HEK293 (cell line): ENCODE measurements at regions not wholly inside any gene's neighbourhood (a gene's known extent, or its start where the extent isn't known, plus 50 kb on each side); places are given as distances from the start of the nearest gene placed in this dataset.

Source experiments
- CTCF ChIA-PET: fragments of 350-600 bp; formaldehyde crosslinking; extraction: SDS; loops from one replicate; lab custom pipeline; 2021; ENCODE audit warnings: antibody characterized with exemption; lab: Yijun Ruan, JAX
- POLR2A ChIA-PET: fragments of 300-600 bp; formaldehyde crosslinking; extraction: SDS; loops from one replicate; lab custom pipeline; 2020; ENCODE audit warnings: antibody characterized with exemption, inconsistent platforms; lab: Yijun Ruan, JAX
- H3K27ac ChIP-seq: fragments of 200-500 bp; sonication (Bioruptor generic); 2 replicates; pipeline ENCODE4 v1.5.1; 2014; ENCODE audit warnings: low read depth, low read length, control low read depth, inconsistent platforms; ENCODE audit errors: extremely low read depth
- H3K36me3 ChIP-seq, 2 experiments: fragments of 200-500 bp in 1 of 2; sonication (Bioruptor generic) in 1 of 2; 1 replicate in 1 of 2; 2 replicates in 1 of 2; pipeline ENCODE4 v1.5.1; 2014 to 2017; ENCODE audit warnings: inconsistent platforms in 2 of 2, low read length in 2 of 2; ENCODE audit not compliant: control insufficient read depth in 2 of 2, insufficient read depth in 1 of 2
- H3K4me1 ChIP-seq: fragments of 200-500 bp; sonication (Bioruptor generic); 2 replicates; pipeline ENCODE4 v1.5.1; 2014; ENCODE audit warnings: mild to moderate bottlenecking, low read length, inconsistent platforms; ENCODE audit not compliant: control insufficient read depth, insufficient read depth
- H3K4me3 ChIP-seq: 2 replicates; pipeline ENCODE4 v1.5.1; 2011; ENCODE audit warnings: low read depth, mild to moderate bottlenecking, control low read depth, low read length, moderate library complexity
- H3K9me3 ChIP-seq: fragments of 200-500 bp; sonication (Bioruptor generic); 2 replicates; pipeline ENCODE4 v1.5.1; 2014; ENCODE audit warnings: low read depth, low read length, inconsistent platforms; ENCODE audit not compliant: control insufficient read depth, insufficient read depth
- GLI4 ChIP-seq: fragments of 450-650 bp; formaldehyde crosslinking; IDR thresholded peaks from 2 replicates; pipeline ENCODE4 v1.5.1; 2016; ENCODE audit warnings: missing biosample characterization, missing genetic modification characterization
- INSM2 ChIP-seq: fragments of 450-650 bp; formaldehyde crosslinking; IDR thresholded peaks from 2 replicates; pipeline ENCODE4 v1.5.1; 2016; ENCODE audit warnings: missing biosample characterization, missing genetic modification characterization
- PBX3 ChIP-seq: sonication (generic); formaldehyde crosslinking; IDR thresholded peaks from 2 replicates; pipeline ENCODE4 v1.8.1; 2022; ENCODE audit warnings: mild to moderate bottlenecking, moderate library complexity, missing genetic modification reagents
- PRDM1 ChIP-seq: fragments of 450-650 bp; formaldehyde crosslinking; IDR thresholded peaks from 2 replicates; pipeline ENCODE4; 2016; ENCODE audit warnings: missing biosample characterization, missing genetic modification characterization
- REPIN1 ChIP-seq: fragments of 450-650 bp; formaldehyde crosslinking; IDR thresholded peaks from 2 replicates; pipeline ENCODE4 v1.5.1; 2017; ENCODE audit warnings: missing biosample characterization, missing genetic modification characterization, low read depth
- ZBTB48 ChIP-seq: fragments of 450-650 bp; formaldehyde crosslinking; IDR thresholded peaks from 2 replicates; pipeline ENCODE4 v1.5.1; 2016; ENCODE audit warnings: missing biosample characterization, missing genetic modification characterization
- ZNF112 ChIP-seq: fragments of 450-650 bp; formaldehyde crosslinking; IDR thresholded peaks from 2 replicates; pipeline ENCODE4 v1.5.0; 2017; ENCODE audit warnings: missing biosample characterization, missing genetic modification characterization
- ZNF214 ChIP-seq: fragments of 450-650 bp; formaldehyde crosslinking; IDR thresholded peaks from 2 replicates; pipeline ENCODE4 v1.5.1; 2017; ENCODE audit warnings: missing biosample characterization, mild to moderate bottlenecking, missing genetic modification characterization, borderline replicate concordance
- ZNF223 ChIP-seq: fragments of 450-650 bp; formaldehyde crosslinking; IDR thresholded peaks from 2 replicates; pipeline ENCODE4 v1.5.1; 2016; ENCODE audit warnings: missing biosample characterization, missing genetic modification characterization
- ZNF239 ChIP-seq: fragments of 450-650 bp; formaldehyde crosslinking; IDR thresholded peaks from 2 replicates; pipeline ENCODE4 v1.5.1; 2016; ENCODE audit warnings: missing biosample characterization, missing genetic modification characterization
- ZNF366 ChIP-seq: fragments of 450-650 bp; formaldehyde crosslinking; conservative IDR thresholded peaks from 2 replicates; pipeline ENCODE4 v1.5.1; 2016; ENCODE audit warnings: missing biosample characterization, missing genetic modification characterization
- ZNF76 ChIP-seq: fragments of 450-650 bp; formaldehyde crosslinking; IDR thresholded peaks from 2 replicates; pipeline ENCODE4; 2016; ENCODE audit warnings: low read depth, missing biosample characterization, missing genetic modification characterization, borderline replicate concordance
- TF ChIP-seq, protein P1 (sequence below): fragments of 450-650 bp; formaldehyde crosslinking; IDR thresholded peaks from 2 replicates; pipeline ENCODE4 v1.5.1; 2016; ENCODE audit warnings: missing biosample characterization, missing genetic modification characterization
- TF ChIP-seq, protein P2 (sequence below): fragments of 450-650 bp; formaldehyde crosslinking; IDR thresholded peaks from 2 replicates; pipeline ENCODE4 v1.5.1; 2016; ENCODE audit warnings: missing biosample characterization, missing genetic modification characterization
- TF ChIP-seq, protein P3 (sequence below): fragments of 450-650 bp; formaldehyde crosslinking; IDR thresholded peaks from 2 replicates; pipeline ENCODE4 v1.5.1; 2016; ENCODE audit warnings: missing biosample characterization, missing genetic modification characterization

GRCh38 chr2:39523308-39524044, 86.4 kb upstream of the MAP4K3 start:
- no peaks in the 10 kb centered on the region for H3K36me3 ChIP-seq
- CTCF ChIA-PET = interaction anchor here (0.6 to 2.5 kb wide), 4 partner anchors 10 to 228 kb away, joined by 3 to 9 read pairs (median 4); no protein-coding TSS in a partner anchor
- H3K27ac ChIP-seq = no peak overlapping the region
- TF ChIP-seq ZNF112 (tag by site-specific recombination) (no peak), PBX3 (no peak)
- TF ChIP-seq, protein P1, sequence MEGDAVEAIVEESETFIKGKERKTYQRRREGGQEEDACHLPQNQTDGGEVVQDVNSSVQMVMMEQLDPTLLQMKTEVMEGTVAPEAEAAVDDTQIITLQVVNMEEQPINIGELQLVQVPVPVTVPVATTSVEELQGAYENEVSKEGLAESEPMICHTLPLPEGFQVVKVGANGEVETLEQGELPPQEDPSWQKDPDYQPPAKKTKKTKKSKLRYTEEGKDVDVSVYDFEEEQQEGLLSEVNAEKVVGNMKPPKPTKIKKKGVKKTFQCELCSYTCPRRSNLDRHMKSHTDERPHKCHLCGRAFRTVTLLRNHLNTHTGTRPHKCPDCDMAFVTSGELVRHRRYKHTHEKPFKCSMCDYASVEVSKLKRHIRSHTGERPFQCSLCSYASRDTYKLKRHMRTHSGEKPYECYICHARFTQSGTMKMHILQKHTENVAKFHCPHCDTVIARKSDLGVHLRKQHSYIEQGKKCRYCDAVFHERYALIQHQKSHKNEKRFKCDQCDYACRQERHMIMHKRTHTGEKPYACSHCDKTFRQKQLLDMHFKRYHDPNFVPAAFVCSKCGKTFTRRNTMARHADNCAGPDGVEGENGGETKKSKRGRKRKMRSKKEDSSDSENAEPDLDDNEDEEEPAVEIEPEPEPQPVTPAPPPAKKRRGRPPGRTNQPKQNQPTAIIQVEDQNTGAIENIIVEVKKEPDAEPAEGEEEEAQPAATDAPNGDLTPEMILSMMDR (tag by site-specific recombination) = no peak
- TF ChIP-seq, protein P2, sequence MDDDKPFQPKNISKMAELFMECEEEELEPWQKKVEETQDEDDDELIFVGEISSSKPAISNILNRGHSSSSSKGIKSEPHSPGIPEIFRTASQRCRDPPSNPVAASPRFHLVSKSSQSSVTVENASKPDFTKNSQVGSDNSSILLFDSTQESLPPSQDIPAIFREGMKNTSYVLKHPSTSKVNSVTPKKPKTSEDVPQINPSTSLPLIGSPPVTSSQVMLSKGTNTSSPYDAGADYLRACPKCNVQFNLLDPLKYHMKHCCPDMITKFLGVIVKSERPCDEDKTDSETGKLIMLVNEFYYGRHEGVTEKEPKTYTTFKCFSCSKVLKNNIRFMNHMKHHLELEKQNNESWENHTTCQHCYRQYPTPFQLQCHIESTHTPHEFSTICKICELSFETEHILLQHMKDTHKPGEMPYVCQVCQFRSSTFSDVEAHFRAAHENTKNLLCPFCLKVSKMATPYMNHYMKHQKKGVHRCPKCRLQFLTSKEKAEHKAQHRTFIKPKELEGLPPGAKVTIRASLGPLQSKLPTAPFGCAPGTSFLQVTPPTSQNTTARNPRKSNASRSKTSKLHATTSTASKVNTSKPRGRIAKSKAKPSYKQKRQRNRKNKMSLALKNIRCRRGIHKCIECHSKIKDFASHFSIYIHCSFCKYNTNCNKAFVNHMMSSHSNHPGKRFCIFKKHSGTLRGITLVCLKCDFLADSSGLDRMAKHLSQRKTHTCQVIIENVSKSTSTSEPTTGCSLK = no peak
- H3K4me1 ChIP-seq = no peaks in the 10 kb centered on the region
- no peaks in the 10 kb centered on the region for H3K9me3 ChIP-seq
- POLR2A ChIA-PET = interaction anchor here (0.6 kb wide), 1 partner anchor 55 kb away, joined by 3 read pairs; no protein-coding TSS in a partner anchor
- no peak overlapping the region for H3K4me3 ChIP-seq

DNA sequence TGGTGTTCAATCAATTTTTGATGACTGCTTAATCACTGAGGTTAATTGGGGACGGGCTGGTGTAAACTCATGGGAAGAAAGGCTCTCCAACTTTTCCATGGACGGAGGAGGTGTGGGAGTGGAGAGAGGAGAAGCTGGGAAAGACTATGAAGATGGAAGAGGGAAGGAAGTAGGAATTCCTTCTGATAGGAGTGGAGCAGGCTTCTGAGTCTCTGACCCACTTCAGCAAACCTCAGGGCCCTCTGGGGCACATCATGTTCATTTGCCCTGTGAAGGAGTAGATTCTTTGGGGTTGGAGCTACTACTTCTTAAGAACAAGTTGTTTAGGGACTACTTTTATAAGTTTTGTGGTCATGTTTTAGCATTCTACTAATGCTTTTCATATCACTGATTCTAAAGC, 87.0 kb upstream of the MAP4K3 start:
- H3K36me3 ChIP-seq = no peaks in the 10 kb centered on the region

More for the DNA sequence above, 87.0 kb upstream of the MAP4K3 start:
- ChIA-PET POLR2A (interaction anchor here (0.6 kb wide), 3 partner anchors 48 to 97 kb away, joined by 3 to 5 read pairs (median 3); no protein-coding TSS in a partner anchor), CTCF (interaction anchor here (0.7 to 2.5 kb wide), 4 partner anchors 11 to 206 kb away, joined by 3 to 9 read pairs (median 4); no protein-coding TSS in a partner anchor)
- no peak for TF ChIP-seq ZBTB48 (tag by site-specific recombination)
- TF ChIP-seq INSM2 (tag by site-specific recombination) = no peak
- TF ChIP-seq GLI4 (tag by site-specific recombination) = no peak
- no peak for TF ChIP-seq ZNF239
- no peak for TF ChIP-seq ZNF366
- TF ChIP-seq, protein P3, sequence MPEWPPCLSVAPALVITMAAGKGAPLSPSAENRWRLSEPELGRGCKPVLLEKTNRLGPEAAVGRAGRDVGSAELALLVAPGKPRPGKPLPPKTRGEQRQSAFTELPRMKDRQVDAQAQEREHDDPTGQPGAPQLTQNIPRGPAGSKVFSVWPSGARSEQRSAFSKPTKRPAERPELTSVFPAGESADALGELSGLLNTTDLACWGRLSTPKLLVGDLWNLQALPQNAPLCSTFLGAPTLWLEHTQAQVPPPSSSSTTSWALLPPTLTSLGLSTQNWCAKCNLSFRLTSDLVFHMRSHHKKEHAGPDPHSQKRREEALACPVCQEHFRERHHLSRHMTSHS (tag by site-specific recombination) = no peak
- no peak for TF ChIP-seq PRDM1
- TF ChIP-seq ZNF214 (tag by site-specific recombination) = no peak
- TF ChIP-seq ZNF76 (tag by site-specific recombination) = no peak
- TF ChIP-seq REPIN1 = no peak
- no peak for TF ChIP-seq ZNF223
- Histone ChIP-seq H3K9me3 (no peaks in the 10 kb centered on the region), H3K4me1 (no peaks in the 10 kb centered on the region), H3K27ac (no peak overlapping the region), H3K4me3 (no peak overlapping the region)
